Tibial nerve (tissue), 4 donors: ENCODE measurements at regions not wholly inside any gene's neighbourhood (a gene's known extent, or its start where the extent isn't known, plus 50 kb on each side); places are given as distances from the start of the nearest gene placed in this dataset.

Experiments used
- DNase-seq, 2 donors: peaks; one replicate each; pipeline ENCODE4 v3.0.0-alpha.2; 2019; ENCODE audit warnings: low spot score in 2 of 2
- H3K27ac ChIP-seq, 4 donors: fragments of 200-600 bp; sonication (generic) in 3 of 4; one replicate each; pipeline ENCODE4 v1.5.1; 2017 to 2019; ENCODE audit warnings: mild to moderate bottlenecking in 1 of 4
- H3K27me3 ChIP-seq, 2 donors: fragments of 200-600 bp; sonication (generic) in 1 of 2; one replicate each; pipeline versions ENCODE4 v1.5.1 to v1.6.0; 2017 to 2019
- H3K36me3 ChIP-seq, 3 donors: fragments of 200-600 bp; sonication (generic); one replicate each; pipeline ENCODE4 v1.5.1; 2018 to 2019
- H3K4me1 ChIP-seq, 4 donors: fragments of 200-600 bp; sonication (generic) in 3 of 4; one replicate each; pipeline ENCODE4 v1.5.1; 2017 to 2019
- H3K4me3 ChIP-seq, 4 donors: fragments of 200-600 bp; sonication (generic) in 3 of 4; one replicate each; pipeline ENCODE4 v1.5.1; 2017 to 2019; ENCODE audit warnings: mild to moderate bottlenecking in 1 of 4, moderate library complexity in 1 of 4
- H3K9me3 ChIP-seq, 4 donors: fragments of 200-600 bp; sonication (generic) in 3 of 4; one replicate each; pipeline ENCODE4 v1.5.1; 2017 to 2019
- EP300 ChIP-seq, 2 donors: sonication (generic); formaldehyde crosslinking; IDR thresholded peaks; one replicate each; pipeline ENCODE4 v1.6.1; 2017; ENCODE audit warnings: antibody characterized with exemption in 2 of 2, mild to moderate bottlenecking in 1 of 2
- POLR2A ChIP-seq, 2 donors: fragments of 450-650 bp; IDR thresholded peaks; one replicate each; pipeline ENCODE4 v1.6.1; 2017; ENCODE audit warnings: antibody characterized with exemption in 2 of 2, mild to moderate bottlenecking in 2 of 2, moderate library complexity in 2 of 2
- WGBS, 2 donors: methylation state at CpG; one replicate each; pipeline ENCODE4 v1.1.5; 2018; 5-methylcytosine and 5-hydroxymethylcytosine counted together
- TF ChIP-seq, protein P1 (sequence below), 5 experiments: fragments of 200-600 bp in 3 of 5; fragments of 450-650 bp in 2 of 5; sonication (generic) in 3 of 5; IDR thresholded peaks; one replicate each; pipeline ENCODE4 v1.5.1; 2016 to 2019; ENCODE audit warnings: antibody characterized with exemption in 5 of 5, mild to moderate bottlenecking in 3 of 5, moderate library complexity in 2 of 5

GRCh38 chr1:206411321-206411720 lies 59.0 kb upstream of the IKBKE start:
- Histone ChIP-seq H3K27me3 (no peaks in the 10 kb centered on the region), H3K4me1 (peaks cover 0 to 12% (median 0%) of the 10 kb centered on the region in 4 donors), H3K9me3 (no peaks in the 10 kb centered on the region), H3K36me3 (peaks cover 0 to 30% (median 0%) of the 10 kb centered on the region in 3 donors), H3K27ac (no peak overlapping the region), H3K4me3 (no peak overlapping the region)
- DNase-seq, result no peak
- 81 to 88% methylated on average over 3 of the region's 3 CpGs for WGBS, 2 donors
- TF ChIP-seq POLR2A (IDR thresholded peaks at IDR 0.05) (no peak), EP300 (IDR thresholded peaks at IDR 0.05) (no peak)
- TF ChIP-seq, protein P1, sequence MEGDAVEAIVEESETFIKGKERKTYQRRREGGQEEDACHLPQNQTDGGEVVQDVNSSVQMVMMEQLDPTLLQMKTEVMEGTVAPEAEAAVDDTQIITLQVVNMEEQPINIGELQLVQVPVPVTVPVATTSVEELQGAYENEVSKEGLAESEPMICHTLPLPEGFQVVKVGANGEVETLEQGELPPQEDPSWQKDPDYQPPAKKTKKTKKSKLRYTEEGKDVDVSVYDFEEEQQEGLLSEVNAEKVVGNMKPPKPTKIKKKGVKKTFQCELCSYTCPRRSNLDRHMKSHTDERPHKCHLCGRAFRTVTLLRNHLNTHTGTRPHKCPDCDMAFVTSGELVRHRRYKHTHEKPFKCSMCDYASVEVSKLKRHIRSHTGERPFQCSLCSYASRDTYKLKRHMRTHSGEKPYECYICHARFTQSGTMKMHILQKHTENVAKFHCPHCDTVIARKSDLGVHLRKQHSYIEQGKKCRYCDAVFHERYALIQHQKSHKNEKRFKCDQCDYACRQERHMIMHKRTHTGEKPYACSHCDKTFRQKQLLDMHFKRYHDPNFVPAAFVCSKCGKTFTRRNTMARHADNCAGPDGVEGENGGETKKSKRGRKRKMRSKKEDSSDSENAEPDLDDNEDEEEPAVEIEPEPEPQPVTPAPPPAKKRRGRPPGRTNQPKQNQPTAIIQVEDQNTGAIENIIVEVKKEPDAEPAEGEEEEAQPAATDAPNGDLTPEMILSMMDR (IDR thresholded peaks at IDR 0.05), result no peak

- H3K4me1 ChIP-seq, result peaks cover 0 to 27% (median 0%) of the 10 kb centered on the region in 4 donors
- peaks cover 0 to 70% (median 0%) of the 10 kb centered on the region in 3 donors for H3K36me3 ChIP-seq
- 38 to 45% methylated on average over 6 of the region's 6 CpGs for WGBS, 2 donors
These were observed 54.3 kb upstream of the IKBKE start for GRCh38 chr1:206415942-206416341.

DNA sequence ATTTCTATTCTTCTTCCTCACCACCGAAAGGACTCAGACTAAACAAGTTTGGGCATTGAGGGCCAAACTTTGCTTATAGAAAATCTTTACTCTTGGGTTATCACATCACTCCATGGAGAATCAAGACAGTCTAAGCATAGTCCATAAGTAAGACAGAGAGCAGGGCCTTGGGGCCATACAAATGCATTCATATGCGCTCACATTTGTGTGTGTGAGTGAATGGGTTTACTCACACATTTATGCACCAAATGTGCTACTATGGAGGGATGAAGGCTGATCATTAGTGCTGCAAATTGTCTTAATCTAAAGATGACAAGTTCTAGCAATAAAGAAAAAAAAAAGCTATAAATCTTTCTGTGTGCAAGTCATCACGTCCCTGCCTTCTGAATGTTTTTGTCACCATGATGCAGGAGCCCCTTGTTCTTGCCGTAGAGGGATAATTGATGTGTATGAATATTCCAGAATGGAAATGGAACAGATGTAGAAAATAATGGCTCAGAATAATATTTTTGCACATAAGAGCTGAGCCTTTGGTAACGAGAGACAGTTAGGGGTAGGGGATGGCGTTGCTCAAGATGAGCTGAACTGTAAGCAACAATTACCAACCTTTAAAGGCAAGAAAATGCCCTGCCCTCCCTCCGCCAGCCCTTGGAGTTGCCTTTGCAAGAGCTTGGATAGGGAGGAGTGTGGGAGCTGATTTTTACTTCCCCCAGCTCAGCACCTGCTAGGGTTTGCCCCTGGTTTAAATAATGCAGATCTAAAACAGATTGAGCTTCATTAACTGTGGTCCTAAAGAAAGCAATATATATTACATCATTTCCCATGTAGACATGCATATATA lies 52.3 kb upstream of the IKBKE start:
- Histone ChIP-seq H3K27ac (no peak overlapping the region), H3K36me3 (peaks cover 0 to 80% (median 0%) of the 10 kb centered on the region in 3 donors)

More at GRCh38 chr1:206415942-206416341, 54.3 kb upstream of the IKBKE start:
- no peak for DNase-seq
- TF ChIP-seq POLR2A (IDR thresholded peaks at IDR 0.05), result no peak
- TF ChIP-seq, protein P1 (IDR thresholded peaks at IDR 0.05), result no peak
- no peak for TF ChIP-seq EP300 (IDR thresholded peaks at IDR 0.05)
- Histone ChIP-seq H3K27ac (peak overlapping the region in 1 of 4 donors; percentile 40), H3K27me3 (no peaks in the 10 kb centered on the region), H3K4me3 (no peak overlapping the region), H3K9me3 (no peaks in the 10 kb centered on the region)

DNA sequence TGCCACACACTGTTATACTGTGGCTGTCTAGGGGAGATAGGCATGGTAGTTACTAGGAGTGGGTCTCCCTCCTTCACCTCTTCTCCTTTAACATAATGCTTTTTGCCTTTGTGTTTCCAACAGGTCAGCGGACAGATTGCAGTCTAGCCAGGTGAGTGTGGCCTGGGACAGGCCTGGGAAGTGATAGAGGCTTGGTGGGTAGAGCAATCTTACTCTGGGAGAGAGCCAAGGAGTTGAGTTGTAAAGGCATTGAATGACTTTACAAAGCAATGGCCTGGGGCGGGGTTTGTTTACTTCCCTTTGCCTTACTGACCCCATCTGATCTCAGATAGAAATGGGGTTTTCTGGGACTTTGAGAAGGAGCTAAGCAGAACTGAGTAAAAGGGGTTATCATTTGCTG lies 51.0 kb upstream of the IKBKE start:
- H3K27me3 ChIP-seq, result no peaks in the 10 kb centered on the region
- TF ChIP-seq EP300 (IDR thresholded peaks at IDR 0.05) (no peak), POLR2A (IDR thresholded peaks at IDR 0.05) (no peak)
- WGBS, 2 donors, result 62 to 64% methylated on average over 2 of the region's 2 CpGs
- peaks cover 0 to 93% (median 0%) of the 10 kb centered on the region in 3 donors for H3K36me3 ChIP-seq
- DNase-seq, result no peak
- H3K27ac ChIP-seq, result peak overlapping the region in 2 of 4 donors; percentile 22 to 46
- peaks cover 0 to 23% (median 0%) of the 10 kb centered on the region in 4 donors for H3K4me1 ChIP-seq
- no peak overlapping the region for H3K4me3 ChIP-seq
- H3K9me3 ChIP-seq, result no peaks in the 10 kb centered on the region

More for the DNA sequence above, 52.3 kb upstream of the IKBKE start:
- no peaks in the 10 kb centered on the region for H3K27me3 ChIP-seq
- no peak overlapping the region for H3K4me3 ChIP-seq
- H3K9me3 ChIP-seq, result no peaks in the 10 kb centered on the region
- no peak for DNase-seq
- TF ChIP-seq, protein P1 (IDR thresholded peaks at IDR 0.05), result no peak
- TF ChIP-seq EP300 (IDR thresholded peaks at IDR 0.05) (no peak), POLR2A (IDR thresholded peaks at IDR 0.05) (no peak)
- 89 to 91% methylated on average over 7 of the region's 7 CpGs for WGBS, 2 donors
- peaks cover 0 to 23% (median 0%) of the 10 kb centered on the region in 4 donors for H3K4me1 ChIP-seq

GRCh38 chr1:206419783-206420182 lies 50.5 kb upstream of the IKBKE start:
- Histone ChIP-seq H3K27ac (peak overlapping the region in 1 of 4 donors; percentile 46), H3K9me3 (no peaks in the 10 kb centered on the region), H3K36me3 (peaks cover 0 to 97% (median 0%) of the 10 kb centered on the region in 3 donors), H3K27me3 (no peaks in the 10 kb centered on the region), H3K4me1 (peaks cover 0 to 23% (median 0%) of the 10 kb centered on the region in 4 donors), H3K4me3 (no peak overlapping the region)
- DNase-seq, result no peak
- TF ChIP-seq POLR2A (IDR thresholded peaks at IDR 0.05) (no peak), EP300 (IDR thresholded peaks at IDR 0.05) (no peak)
- TF ChIP-seq, protein P1 (IDR thresholded peaks at IDR 0.05), result no peak
- 63 to 68% methylated on average over 2 of the region's 2 CpGs for WGBS, 2 donors
